GM21529 (cell line): ENCODE measurements at regions not wholly inside any gene's neighbourhood (a gene's known extent, or its start where the extent isn't known, plus 50 kb on each side); places are given as distances from the start of the nearest gene placed in this dataset.

ENCODE experiments used
- ATAC-seq: cut with Tn5 transposase; IDR thresholded peaks from one replicate; pipeline ENCODE4 v1.9.1; 2021; ENCODE audit not compliant: unreplicated experiment

GRCh38 chr5:92599217-92599810 lies 981.7 kb downstream of the NR2F1-AS1 start:
- no peak for ATAC-seq

- ATAC-seq = no peak
Observed at GRCh38 chr5:92594031-92594430, 987.0 kb downstream of the NR2F1-AS1 start.

GRCh38 chr5:92588876-92589275 lies 992.1 kb downstream of the NR2F1-AS1 start:
- no peak for ATAC-seq

- ATAC-seq = no peak
Observed at GRCh38 chr5:92581690-92582089, 999.3 kb downstream of the NR2F1-AS1 start.

GRCh38 chr5:92581249-92581648 lies 999.8 kb downstream of the NR2F1-AS1 start:
- no peak for ATAC-seq

- no peak for ATAC-seq
Observed at GRCh38 chr5:92580814-92581213, 1000.2 kb downstream of the NR2F1-AS1 start.

GRCh38 chr5:92574023-92574422 lies 1007.0 kb downstream of the NR2F1-AS1 start:
- ATAC-seq = no peak

- ATAC-seq = no peak
Observed at GRCh38 chr5:92568522-92568921, 1012.5 kb downstream of the NR2F1-AS1 start.

GRCh38 chr5:92567831-92568450 lies 1013.1 kb downstream of the NR2F1-AS1 start:
- no peak for ATAC-seq

GRCh38 chr5:92566113-92566786 lies 1014.8 kb downstream of the NR2F1-AS1 start:
- ATAC-seq = no peak

GRCh38 chr5:92565673-92566072 lies 1015.3 kb downstream of the NR2F1-AS1 start:
- no peak for ATAC-seq

GRCh38 chr5:92562065-92562464 lies 1019.0 kb downstream of the NR2F1-AS1 start:
- no peak for ATAC-seq

- no peak for ATAC-seq
Observed at GRCh38 chr5:92561411-92561959, 1019.5 kb downstream of the NR2F1-AS1 start.

- no peak for ATAC-seq
Observed at GRCh38 chr5:92560698-92561401, 1020.2 kb downstream of the NR2F1-AS1 start.

GRCh38 chr5:92559781-92560180 lies 1021.2 kb downstream of the NR2F1-AS1 start:
- no peak for ATAC-seq

GRCh38 chr5:92559331-92559730 lies 1021.7 kb downstream of the NR2F1-AS1 start:
- no peak for ATAC-seq

GRCh38 chr5:92556747-92557146 lies 1024.3 kb downstream of the NR2F1-AS1 start:
- no peak for ATAC-seq

GRCh38 chr5:92554447-92555085 lies 1026.5 kb downstream of the NR2F1-AS1 start:
- ATAC-seq = no peak

- ATAC-seq = no peak
Observed at GRCh38 chr5:92553326-92553725, 1027.7 kb downstream of the NR2F1-AS1 start.

- no peak for ATAC-seq
Observed at GRCh38 chr5:92552206-92553160, 1028.5 kb downstream of the NR2F1-AS1 start.
